NT2/D1 (cell line): ENCODE measurements at regions not wholly inside any gene's neighbourhood (a gene's known extent, or its start where the extent isn't known, plus 50 kb on each side); places are given as distances from the start of the nearest gene placed in this dataset.
A peak's percentile ranks its signal among the peaks of the same experiment; 100 is the strongest.
"Not testable (repeated sequence)": the region's sequence is repeated elsewhere in the genome, so short reads cannot be mapped to it uniquely, and the experiment has no call there.

Source experiments
- DNase-seq: peaks from one replicate; pipeline ENCODE4 v3.0.0-alpha.2; 2011; ENCODE audit warnings: low read depth, low spot score
- H3K27me3 ChIP-seq: 2 replicates; pipeline ENCODE4 v1.6.0; 2011; ENCODE audit warnings: mild to moderate bottlenecking; ENCODE audit not compliant: insufficient read length, insufficient read depth
- H3K36me3 ChIP-seq: 2 replicates; pipeline ENCODE4 v1.6.1; 2011; ENCODE audit warnings: mild to moderate bottlenecking, low read length, mixed read lengths; ENCODE audit not compliant: insufficient read depth, insufficient read length
- H3K4me1 ChIP-seq: 2 replicates; pipeline ENCODE4 v1.5.1; 2011; ENCODE audit not compliant: insufficient read depth, insufficient read length
- H3K4me3 ChIP-seq: 2 replicates; pipeline ENCODE4 v1.5.1; 2011; ENCODE audit warnings: low read depth; ENCODE audit not compliant: insufficient read length
- H3K9ac ChIP-seq: 2 replicates; pipeline ENCODE4 v1.6.0; 2011; ENCODE audit warnings: low read depth; ENCODE audit not compliant: insufficient read length
- H3K9me3 ChIP-seq: 2 replicates; pipeline ENCODE4 v1.5.1; 2011; ENCODE audit warnings: mild to moderate bottlenecking, low read length; ENCODE audit not compliant: insufficient read depth
- SUZ12 ChIP-seq: IDR thresholded peaks from 2 replicates; pipeline ENCODE4 v1.6.1; 2011; ENCODE audit not compliant: insufficient read length, insufficient read depth; ENCODE audit errors: extremely low read depth
- YY1 ChIP-seq: IDR thresholded peaks from 2 replicates; pipeline ENCODE4 v1.6.1; 2011; ENCODE audit not compliant: insufficient read length, insufficient read depth
- ZNF274 ChIP-seq: IDR thresholded peaks from 2 replicates; pipeline ENCODE4 v1.6.1; 2011; ENCODE audit warnings: mild to moderate bottlenecking, low read depth, low read length

DNA sequence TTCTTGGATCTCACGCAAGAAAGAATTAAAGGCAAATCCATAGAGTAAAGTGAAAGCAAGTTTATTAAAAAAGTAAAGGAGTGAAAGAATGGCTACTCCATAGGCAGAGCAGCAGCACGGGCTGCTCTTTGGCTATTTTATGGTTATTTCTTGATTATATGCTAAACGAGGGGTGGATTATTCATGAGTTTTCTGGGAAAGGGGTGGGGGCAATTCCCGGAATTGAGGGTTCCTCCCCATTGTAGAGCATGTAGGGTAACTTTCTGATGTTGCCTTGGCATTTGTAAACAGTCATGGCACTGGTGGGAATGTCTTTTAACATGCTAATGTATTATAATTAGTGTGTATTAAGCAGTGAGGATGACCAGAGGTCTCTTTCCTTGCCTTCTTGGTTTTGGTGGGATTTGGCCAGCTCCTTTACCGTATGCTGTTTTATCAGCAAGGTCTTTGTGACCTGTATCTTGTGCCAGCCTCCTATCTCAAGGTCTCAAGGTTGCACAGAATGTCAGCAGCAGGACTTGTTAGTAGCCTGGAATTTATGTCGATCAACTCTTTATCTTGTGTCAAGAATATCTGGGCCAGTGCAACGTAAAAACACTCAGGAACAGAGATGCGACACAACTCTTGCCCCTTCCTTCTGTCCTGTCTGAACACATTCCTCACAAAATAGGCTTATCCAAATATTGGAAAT lies 931.4 kb downstream of the QKI start:
- Histone ChIP-seq H3K9me3 (peaks cover 36% of the 10 kb centered on the region), H3K36me3 (no peaks in the 10 kb centered on the region), H3K27me3 (no peaks in the 10 kb centered on the region), H3K4me3 (no peak overlapping the region), H3K4me1 (no peaks in the 10 kb centered on the region), H3K9ac (no peak overlapping the region)
- TF ChIP-seq YY1 (no peak), ZNF274 (no peak), SUZ12 (no peak)
- peak; percentile 8 for DNase-seq

- H3K9me3 ChIP-seq: peaks cover 36% of the 10 kb centered on the region
- H3K4me3 ChIP-seq: no peak overlapping the region
- H3K4me1 ChIP-seq: no peaks in the 10 kb centered on the region
- TF ChIP-seq YY1: no peak
- no peak for TF ChIP-seq SUZ12
- H3K9ac ChIP-seq: no peak overlapping the region
- H3K27me3 ChIP-seq: no peaks in the 10 kb centered on the region
- peak; percentile 9 for DNase-seq
- no peaks in the 10 kb centered on the region for H3K36me3 ChIP-seq
These were observed 930.8 kb downstream of the QKI start for GRCh38 chr6:164345327-164345726.

- no peak overlapping the region for H3K9ac ChIP-seq
- H3K27me3 ChIP-seq: no peaks in the 10 kb centered on the region
- TF ChIP-seq ZNF274 (no peak), SUZ12 (no peak), YY1 (no peak)
- peaks cover 36% of the 10 kb centered on the region for H3K9me3 ChIP-seq
- no peaks in the 10 kb centered on the region for H3K36me3 ChIP-seq
- DNase-seq: peak; percentile 64
- H3K4me1 ChIP-seq: no peaks in the 10 kb centered on the region
- H3K4me3 ChIP-seq: no peak overlapping the region
These were observed 930.3 kb downstream of the QKI start for GRCh38 chr6:164344801-164345291.

GRCh38 chr6:164339442-164339841 lies 924.9 kb downstream of the QKI start:
- not testable (repeated sequence) for H3K9ac ChIP-seq, H3K36me3 ChIP-seq, DNase-seq, H3K27me3 ChIP-seq, H3K4me1 ChIP-seq, H3K4me3 ChIP-seq
- H3K9me3 ChIP-seq: peaks cover 25% of the 10 kb centered on the region; the same call in 1 of the 2 replicates

DNA sequence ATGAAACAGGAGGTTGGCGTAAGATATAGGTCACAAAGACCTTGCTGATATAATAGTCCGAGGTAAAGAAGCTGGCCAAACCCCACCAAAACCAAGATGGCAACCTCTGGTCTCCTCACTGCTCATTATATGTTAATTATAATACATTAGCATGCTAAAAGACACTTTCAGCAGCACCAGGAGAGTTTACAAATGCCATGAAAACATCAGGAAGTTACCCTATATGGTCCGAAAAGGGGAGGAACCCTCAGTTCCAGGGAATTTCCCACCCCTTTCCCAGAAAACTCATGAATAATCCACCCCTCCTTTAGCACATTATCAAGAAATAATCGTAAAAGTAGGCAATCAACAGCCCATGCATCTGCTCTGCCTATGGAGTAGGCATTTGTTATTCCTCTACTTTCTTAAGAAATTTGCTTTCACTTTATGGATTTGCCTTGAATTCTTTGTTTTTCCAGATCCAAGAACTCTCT lies 923.4 kb downstream of the QKI start:
- Histone ChIP-seq H3K9ac (no peak overlapping the region), H3K4me1 (no peaks in the 10 kb centered on the region), H3K4me3 (no peak overlapping the region), H3K9me3 (peaks cover 18% of the 10 kb centered on the region; the same call in 1 of the 2 replicates), H3K36me3 (no peaks in the 10 kb centered on the region), H3K27me3 (no peaks in the 10 kb centered on the region)
- DNase-seq: no peak
- TF ChIP-seq ZNF274 (no peak), SUZ12 (no peak), YY1 (no peak)

GRCh38 chr6:164337024-164337924 lies 922.8 kb downstream of the QKI start:
- H3K9ac ChIP-seq: no peak overlapping the region
- no peaks in the 10 kb centered on the region for H3K36me3 ChIP-seq
- H3K27me3 ChIP-seq: no peaks in the 10 kb centered on the region
- H3K4me3 ChIP-seq: no peak overlapping the region
- no peak for TF ChIP-seq ZNF274
- no peak for TF ChIP-seq SUZ12
- no peak for TF ChIP-seq YY1
- H3K9me3 ChIP-seq: peaks cover 18% of the 10 kb centered on the region; the same call in 1 of the 2 replicates
- H3K4me1 ChIP-seq: no peaks in the 10 kb centered on the region
- DNase-seq: no peak

- H3K4me3 ChIP-seq: no peak overlapping the region
- no peaks in the 10 kb centered on the region for H3K36me3 ChIP-seq
- H3K4me1 ChIP-seq: no peaks in the 10 kb centered on the region
- H3K27me3 ChIP-seq: no peaks in the 10 kb centered on the region
- H3K9me3 ChIP-seq: peaks cover 18% of the 10 kb centered on the region; the same call in 1 of the 2 replicates
- DNase-seq: no peak
- no peak for TF ChIP-seq YY1
- TF ChIP-seq ZNF274: no peak
- TF ChIP-seq SUZ12: no peak
- H3K9ac ChIP-seq: no peak overlapping the region
These were observed 921.9 kb downstream of the QKI start for GRCh38 chr6:164336455-164336854.
